Liver (tissue), 3 donors: ENCODE measurements at regions not wholly inside any gene's neighbourhood (a gene's known extent, or its start where the extent isn't known, plus 50 kb on each side); places are given as distances from the start of the nearest gene placed in this dataset.

ENCODE experiments used
- CTCF ChIP-seq: fragments of 150-350 bp; IDR thresholded peaks from 2 replicates; pipeline ENCODE4 v1.5.1; 2017; ENCODE audit warnings: improper control_type of control experiment, low read depth, low read length; ENCODE audit not compliant: missing input control
- FOXA1 ChIP-seq: IDR thresholded peaks from 2 replicates; pipeline ENCODE4 v1.6.1; 2016; ENCODE audit warnings: antibody characterized with exemption
- JUND ChIP-seq, 2 donors: IDR thresholded peaks; 2 replicates each; pipeline ENCODE4 v1.6.1; 2016; ENCODE audit warnings: antibody characterized with exemption in 2 of 2
- MAX ChIP-seq: IDR thresholded peaks from 2 replicates; pipeline ENCODE4 v1.6.1; 2016; ENCODE audit warnings: antibody characterized with exemption
- NR2F2 ChIP-seq: IDR thresholded peaks from 2 replicates; pipeline ENCODE4 v1.6.1; 2016; ENCODE audit warnings: antibody characterized with exemption
- RAD21 ChIP-seq, 2 donors: IDR thresholded peaks; 2 replicates each; pipeline ENCODE4 v1.6.1; 2016; ENCODE audit warnings: antibody characterized with exemption in 2 of 2, mild to moderate bottlenecking in 2 of 2
- TAF1 ChIP-seq: conservative IDR thresholded peaks from 2 replicates; pipeline ENCODE4 v1.6.1; 2016; ENCODE audit warnings: antibody characterized with exemption, mild to moderate bottlenecking
- YY1 ChIP-seq: IDR thresholded peaks from 2 replicates; pipeline ENCODE4 v1.6.1; 2016; ENCODE audit warnings: antibody characterized with exemption, mild to moderate bottlenecking
- TF ChIP-seq, protein P1 (sequence below): IDR thresholded peaks from 2 replicates; pipeline ENCODE4 v1.6.1; 2016; ENCODE audit warnings: antibody characterized with exemption
- TF ChIP-seq, protein P2 (sequence below): IDR thresholded peaks from 2 replicates; pipeline ENCODE4 v1.6.1; 2016; ENCODE audit warnings: antibody characterized with exemption, mild to moderate bottlenecking
- donor health status: healthy.
- donor health status: healthy.

DNA sequence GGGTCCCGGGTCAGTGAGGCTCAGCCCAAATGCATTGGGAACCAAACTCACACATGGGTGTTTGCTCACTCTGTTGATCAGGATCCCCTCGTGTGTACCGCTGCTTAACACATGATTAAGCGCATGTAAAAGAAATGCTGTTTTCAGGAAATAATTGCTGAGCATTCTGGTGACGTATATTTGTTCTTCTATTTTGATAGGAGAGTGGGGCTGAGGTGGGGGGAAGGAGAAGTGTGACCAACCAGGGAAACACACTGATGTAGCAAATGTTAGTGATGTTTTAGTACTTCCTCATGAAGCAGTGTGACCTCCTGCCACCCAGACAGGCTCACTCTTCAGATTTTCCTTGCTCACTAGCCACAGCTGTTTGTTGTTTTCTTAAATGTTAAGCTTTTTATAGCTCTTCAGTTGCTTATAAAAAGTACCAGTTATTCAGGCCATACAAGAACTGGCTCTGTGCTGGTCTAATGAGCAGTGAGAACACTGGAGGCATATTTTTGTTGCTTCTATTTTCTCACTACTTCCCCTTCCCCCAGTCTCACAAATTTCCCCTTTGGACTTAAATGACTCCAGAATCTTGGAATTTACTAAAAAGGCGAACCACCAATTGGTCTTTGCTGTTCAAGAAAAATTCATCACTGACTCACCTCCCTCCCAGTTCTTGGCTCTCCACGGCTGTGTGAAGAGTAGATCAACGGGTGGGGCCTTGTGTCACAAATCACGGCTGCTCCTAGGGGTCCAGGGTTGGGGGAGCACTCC is 79.2 kb upstream of the BACH2 start:
- no peak for TF ChIP-seq CTCF
- no peak for TF ChIP-seq JUND (IDR thresholded peaks at IDR 0.05)
- no peak for TF ChIP-seq RAD21 (IDR thresholded peaks at IDR 0.05)
- no peak for TF ChIP-seq MAX
- no peak for TF ChIP-seq FOXA1
- no peak for TF ChIP-seq YY1
- TF ChIP-seq, protein P1, sequence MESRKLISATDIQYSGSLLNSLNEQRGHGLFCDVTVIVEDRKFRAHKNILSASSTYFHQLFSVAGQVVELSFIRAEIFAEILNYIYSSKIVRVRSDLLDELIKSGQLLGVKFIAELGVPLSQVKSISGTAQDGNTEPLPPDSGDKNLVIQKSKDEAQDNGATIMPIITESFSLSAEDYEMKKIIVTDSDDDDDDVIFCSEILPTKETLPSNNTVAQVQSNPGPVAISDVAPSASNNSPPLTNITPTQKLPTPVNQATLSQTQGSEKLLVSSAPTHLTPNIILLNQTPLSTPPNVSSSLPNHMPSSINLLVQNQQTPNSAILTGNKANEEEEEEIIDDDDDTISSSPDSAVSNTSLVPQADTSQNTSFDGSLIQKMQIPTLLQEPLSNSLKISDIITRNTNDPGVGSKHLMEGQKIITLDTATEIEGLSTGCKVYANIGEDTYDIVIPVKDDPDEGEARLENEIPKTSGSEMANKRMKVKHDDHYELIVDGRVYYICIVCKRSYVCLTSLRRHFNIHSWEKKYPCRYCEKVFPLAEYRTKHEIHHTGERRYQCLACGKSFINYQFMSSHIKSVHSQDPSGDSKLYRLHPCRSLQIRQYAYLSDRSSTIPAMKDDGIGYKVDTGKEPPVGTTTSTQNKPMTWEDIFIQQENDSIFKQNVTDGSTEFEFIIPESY, result no peak
- TF ChIP-seq, protein P2, sequence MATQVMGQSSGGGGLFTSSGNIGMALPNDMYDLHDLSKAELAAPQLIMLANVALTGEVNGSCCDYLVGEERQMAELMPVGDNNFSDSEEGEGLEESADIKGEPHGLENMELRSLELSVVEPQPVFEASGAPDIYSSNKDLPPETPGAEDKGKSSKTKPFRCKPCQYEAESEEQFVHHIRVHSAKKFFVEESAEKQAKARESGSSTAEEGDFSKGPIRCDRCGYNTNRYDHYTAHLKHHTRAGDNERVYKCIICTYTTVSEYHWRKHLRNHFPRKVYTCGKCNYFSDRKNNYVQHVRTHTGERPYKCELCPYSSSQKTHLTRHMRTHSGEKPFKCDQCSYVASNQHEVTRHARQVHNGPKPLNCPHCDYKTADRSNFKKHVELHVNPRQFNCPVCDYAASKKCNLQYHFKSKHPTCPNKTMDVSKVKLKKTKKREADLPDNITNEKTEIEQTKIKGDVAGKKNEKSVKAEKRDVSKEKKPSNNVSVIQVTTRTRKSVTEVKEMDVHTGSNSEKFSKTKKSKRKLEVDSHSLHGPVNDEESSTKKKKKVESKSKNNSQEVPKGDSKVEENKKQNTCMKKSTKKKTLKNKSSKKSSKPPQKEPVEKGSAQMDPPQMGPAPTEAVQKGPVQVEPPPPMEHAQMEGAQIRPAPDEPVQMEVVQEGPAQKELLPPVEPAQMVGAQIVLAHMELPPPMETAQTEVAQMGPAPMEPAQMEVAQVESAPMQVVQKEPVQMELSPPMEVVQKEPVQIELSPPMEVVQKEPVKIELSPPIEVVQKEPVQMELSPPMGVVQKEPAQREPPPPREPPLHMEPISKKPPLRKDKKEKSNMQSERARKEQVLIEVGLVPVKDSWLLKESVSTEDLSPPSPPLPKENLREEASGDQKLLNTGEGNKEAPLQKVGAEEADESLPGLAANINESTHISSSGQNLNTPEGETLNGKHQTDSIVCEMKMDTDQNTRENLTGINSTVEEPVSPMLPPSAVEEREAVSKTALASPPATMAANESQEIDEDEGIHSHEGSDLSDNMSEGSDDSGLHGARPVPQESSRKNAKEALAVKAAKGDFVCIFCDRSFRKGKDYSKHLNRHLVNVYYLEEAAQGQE, result no peak
- no peak for TF ChIP-seq NR2F2
- TF ChIP-seq TAF1, result no peak
